ENCODE measurements at regions not wholly inside any gene's neighbourhood (a gene's known extent, or its start where the extent isn't known, plus 50 kb on each side); places are given as distances from the start of the nearest gene placed in this dataset.

GRCh38 chr1:82731216-82731615 is 930.5 kb downstream of the ADGRL2 start:
- TF ChIP-seq CTCF (IDR thresholded peaks at IDR 0.05; ENCODE audit: borderline replicate concordance, control extremely low read depth, extremely low read depth, insufficient read depth, missing control alignments): no peak
- in situ Hi-C loops (cut with MboI; ENCODE audit: low sequenced_read_pairs, unreplicated experiment): no loop called here
- DNase-seq (ENCODE audit: low spot score): no peak

GRCh38 chr1:82728206-82728605 is 927.5 kb downstream of the ADGRL2 start:
- in situ Hi-C loops (cut with MboI; ENCODE audit: low sequenced_read_pairs, unreplicated experiment): no loop called here
- TF ChIP-seq CTCF (IDR thresholded peaks at IDR 0.05; ENCODE audit: borderline replicate concordance, control extremely low read depth, extremely low read depth, insufficient read depth, missing control alignments): no peak

GRCh38 chr1:82724246-82724645 is 923.5 kb downstream of the ADGRL2 start:
- no peak for TF ChIP-seq CTCF (IDR thresholded peaks at IDR 0.05; ENCODE audit: borderline replicate concordance, control extremely low read depth, extremely low read depth, insufficient read depth, missing control alignments)
- in situ Hi-C loops (cut with MboI; ENCODE audit: low sequenced_read_pairs, unreplicated experiment): no loop called here
- DNase-seq (ENCODE audit: low spot score): no peak

More at GRCh38 chr1:82728206-82728605, 927.5 kb downstream of the ADGRL2 start:
- DNase-seq (ENCODE audit: low spot score): no peak

GRCh38 chr1:82722608-82723007 is 921.9 kb downstream of the ADGRL2 start:
- no peak for TF ChIP-seq CTCF (IDR thresholded peaks at IDR 0.05; ENCODE audit: borderline replicate concordance, control extremely low read depth, extremely low read depth, insufficient read depth, missing control alignments)
- DNase-seq (ENCODE audit: low spot score): no peak
- in situ Hi-C loops (cut with MboI; ENCODE audit: low sequenced_read_pairs, unreplicated experiment): no loop called here

- DNase-seq (ENCODE audit: low spot score): no peak
- TF ChIP-seq CTCF (IDR thresholded peaks at IDR 0.05; ENCODE audit: borderline replicate concordance, control extremely low read depth, extremely low read depth, insufficient read depth, missing control alignments): no peak
- in situ Hi-C loops (cut with MboI; ENCODE audit: low sequenced_read_pairs, unreplicated experiment): no loop called here
Measured at GRCh38 chr1:82721702-82722101, 921.0 kb downstream of the ADGRL2 start.

GRCh38 chr1:82718719-82719419 is 918.1 kb downstream of the ADGRL2 start:
- DNase-seq (ENCODE audit: low spot score): no peak

More at GRCh38 chr1:82718719-82719419, 918.1 kb downstream of the ADGRL2 start:
- no peak for TF ChIP-seq CTCF (IDR thresholded peaks at IDR 0.05; ENCODE audit: borderline replicate concordance, control extremely low read depth, extremely low read depth, insufficient read depth, missing control alignments)
- in situ Hi-C loops (cut with MboI; ENCODE audit: low sequenced_read_pairs, unreplicated experiment): no loop called here
